OCI-LY7 (cell line): ENCODE measurements at regions not wholly inside any gene's neighbourhood (a gene's known extent, or its start where the extent isn't known, plus 50 kb on each side); places are given as distances from the start of the nearest gene placed in this dataset.

Experiments used
- EZH2phosphoT487 ChIP-seq: fragments of 200-600 bp; sonication (generic); IDR thresholded peaks from 2 replicates; pipeline ENCODE4 v1.6.1; 2018; ENCODE audit warnings: low read depth, borderline replicate concordance, mild to moderate bottlenecking, mixed run types, antibody characterized with exemption, low read length, moderate library complexity, mixed read lengths
- TF ChIP-seq, protein P1 (sequence below): fragments of 200-600 bp; sonication (generic); conservative IDR thresholded peaks from 2 replicates; pipeline ENCODE4 v1.5.1; 2014; ENCODE audit warnings: mild to moderate bottlenecking, antibody characterized with exemption, low read length, moderate library complexity, mixed read lengths

DNA sequence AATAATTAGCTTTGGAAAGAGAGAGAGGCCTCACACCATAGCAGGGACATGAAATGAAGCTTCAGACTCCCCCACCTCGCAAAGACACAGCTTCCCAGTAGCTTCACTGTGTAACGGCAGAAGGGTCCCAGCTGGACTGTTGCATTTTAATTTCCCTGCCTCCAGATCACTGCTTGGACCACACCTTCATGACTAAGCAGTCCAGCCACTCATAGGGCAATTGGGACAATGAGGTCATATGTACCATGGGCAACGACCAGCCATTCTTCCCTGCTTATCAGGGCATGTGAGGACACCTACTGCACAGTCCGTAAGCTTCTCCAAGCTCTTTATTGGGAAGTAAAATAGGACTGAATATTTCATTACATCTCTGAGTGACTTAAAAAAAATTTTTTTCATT is 183.0 kb downstream of the MREG start:
- TF ChIP-seq, protein P1, sequence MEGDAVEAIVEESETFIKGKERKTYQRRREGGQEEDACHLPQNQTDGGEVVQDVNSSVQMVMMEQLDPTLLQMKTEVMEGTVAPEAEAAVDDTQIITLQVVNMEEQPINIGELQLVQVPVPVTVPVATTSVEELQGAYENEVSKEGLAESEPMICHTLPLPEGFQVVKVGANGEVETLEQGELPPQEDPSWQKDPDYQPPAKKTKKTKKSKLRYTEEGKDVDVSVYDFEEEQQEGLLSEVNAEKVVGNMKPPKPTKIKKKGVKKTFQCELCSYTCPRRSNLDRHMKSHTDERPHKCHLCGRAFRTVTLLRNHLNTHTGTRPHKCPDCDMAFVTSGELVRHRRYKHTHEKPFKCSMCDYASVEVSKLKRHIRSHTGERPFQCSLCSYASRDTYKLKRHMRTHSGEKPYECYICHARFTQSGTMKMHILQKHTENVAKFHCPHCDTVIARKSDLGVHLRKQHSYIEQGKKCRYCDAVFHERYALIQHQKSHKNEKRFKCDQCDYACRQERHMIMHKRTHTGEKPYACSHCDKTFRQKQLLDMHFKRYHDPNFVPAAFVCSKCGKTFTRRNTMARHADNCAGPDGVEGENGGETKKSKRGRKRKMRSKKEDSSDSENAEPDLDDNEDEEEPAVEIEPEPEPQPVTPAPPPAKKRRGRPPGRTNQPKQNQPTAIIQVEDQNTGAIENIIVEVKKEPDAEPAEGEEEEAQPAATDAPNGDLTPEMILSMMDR: no peak
- no peak for TF ChIP-seq EZH2phosphoT487
